ENCODE measurements at regions not wholly inside any gene's neighbourhood (a gene's known extent, or its start where the extent isn't known, plus 50 kb on each side); places are given as distances from the start of the nearest gene placed in this dataset.
"Not testable (repeated sequence)": the region's sequence is repeated elsewhere in the genome, so short reads cannot be mapped to it uniquely, and the experiment has no call there.

DNA sequence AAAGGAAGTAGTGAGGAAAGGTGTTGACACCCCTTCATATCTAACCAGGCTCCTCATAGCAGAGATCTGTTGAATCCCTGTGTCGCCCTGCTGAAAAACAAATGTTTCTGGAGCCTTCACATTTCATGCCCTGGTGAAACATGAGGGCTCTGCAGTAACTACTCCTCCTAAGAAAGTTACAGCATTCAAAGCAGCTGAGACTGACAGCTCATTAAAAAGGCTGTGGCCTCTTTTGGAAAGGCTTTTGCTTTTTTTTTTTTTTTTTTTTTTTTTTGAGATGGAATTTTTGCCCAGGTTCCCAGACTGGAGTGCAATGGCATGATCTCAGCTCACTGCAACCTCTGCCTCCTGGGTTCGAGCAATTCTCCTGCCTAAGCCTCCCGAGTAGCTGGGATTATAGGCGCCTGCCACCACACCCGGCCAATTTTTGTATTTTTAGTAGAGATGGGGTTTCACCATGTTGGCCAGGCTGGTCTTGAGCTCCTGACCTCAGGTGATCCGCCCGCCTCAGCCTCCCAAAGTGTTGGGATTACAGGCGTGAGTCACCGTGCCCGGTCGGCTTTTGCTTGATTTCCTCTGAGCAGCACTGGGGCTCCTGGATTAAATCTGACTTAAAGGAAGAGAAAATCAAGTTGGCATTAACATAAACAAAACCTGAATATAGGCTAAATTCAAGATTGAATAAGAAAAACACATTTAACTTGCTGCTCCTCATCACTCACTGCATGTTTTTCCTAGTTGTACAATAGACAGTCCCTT is 112.9 kb downstream of the PCSK1 start:
- DNase-seq, result not testable (repeated sequence)

DNA sequence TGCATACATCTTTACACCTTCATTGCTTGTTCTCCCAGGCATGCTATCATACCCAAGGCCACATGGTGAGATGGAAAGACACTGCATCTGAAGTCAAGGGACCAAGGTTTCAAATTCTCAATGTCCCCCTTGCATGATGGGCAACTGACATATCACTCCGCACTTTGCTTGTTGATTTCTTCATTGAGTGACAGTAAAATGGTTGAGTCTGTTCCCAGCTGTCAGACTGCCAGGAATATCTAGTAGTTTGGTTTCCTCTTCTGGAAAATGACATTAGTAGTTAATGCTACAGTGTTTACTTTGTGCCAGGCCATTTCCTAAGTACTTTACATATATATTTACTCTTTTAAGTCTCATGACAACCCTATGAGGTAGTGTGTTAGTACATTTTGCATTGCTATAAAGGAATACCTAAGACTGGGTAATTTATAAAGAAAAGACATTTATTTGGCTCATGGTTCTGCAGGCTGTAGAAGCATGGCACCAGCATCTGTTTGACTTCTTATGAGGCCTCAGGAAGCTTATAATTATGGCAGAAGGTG is 114.4 kb downstream of the PCSK1 start:
- DNase-seq, result peak; percentile 27

DNA sequence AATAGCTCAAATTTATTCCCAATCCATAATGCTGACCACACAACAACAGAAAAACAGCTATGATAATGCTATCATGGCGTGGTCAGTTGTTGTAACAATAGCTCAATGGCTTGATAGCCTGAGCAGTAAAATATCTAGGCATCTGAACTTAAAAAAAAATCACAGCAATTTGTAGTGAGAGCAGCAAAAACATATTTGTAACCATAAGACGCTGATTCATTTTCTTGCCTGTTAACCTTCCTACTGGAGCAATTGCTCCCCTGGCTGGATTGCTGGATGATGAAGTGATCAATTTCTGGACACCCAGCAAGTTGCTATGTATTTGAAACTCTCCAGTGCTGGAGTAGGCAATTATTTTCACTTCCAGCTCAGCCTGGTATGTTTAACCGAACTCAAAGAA is 115.1 kb downstream of the PCSK1 start:
- DNase-seq, result no peak

DNA sequence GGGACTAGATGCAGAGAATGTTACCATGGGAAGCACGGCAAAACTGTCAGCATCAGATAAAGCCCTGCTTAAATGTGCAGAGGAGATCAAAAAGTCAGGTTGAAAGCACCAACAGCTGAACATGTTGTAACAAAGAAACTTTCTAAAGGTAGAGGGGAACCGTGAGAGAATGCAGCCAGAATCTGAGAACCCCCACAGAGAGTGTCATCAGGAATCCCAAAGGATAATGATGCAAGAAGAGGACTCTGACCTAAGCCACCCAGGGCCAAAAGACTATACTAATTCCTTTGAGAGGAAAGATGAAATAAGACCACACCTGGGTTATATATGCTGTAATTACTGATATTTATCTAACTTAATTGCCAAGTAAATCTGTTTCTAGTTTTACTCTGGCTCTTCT is 116.6 kb downstream of the PCSK1 start:
- DNase-seq, result no peak

DNA sequence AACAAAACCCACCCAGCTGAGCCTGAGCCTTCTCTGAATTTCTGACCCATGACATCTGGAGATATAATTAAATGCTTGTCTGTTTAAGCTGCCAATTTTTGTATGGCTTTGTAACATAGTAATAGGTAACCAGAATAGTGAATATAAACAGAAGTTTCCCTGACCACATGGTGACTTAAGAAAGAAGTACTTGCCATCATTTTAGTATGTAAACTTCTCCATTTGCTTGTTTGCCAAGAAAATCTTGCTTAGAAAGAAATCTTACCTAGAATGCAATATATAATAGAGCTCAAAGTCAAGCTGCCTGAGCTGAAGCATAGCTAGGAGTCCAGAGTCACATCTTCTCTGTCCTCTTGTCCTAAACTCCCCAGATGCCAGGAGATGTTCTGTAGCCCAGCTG is 117.0 kb downstream of the PCSK1 start:
- no peak for DNase-seq

DNA sequence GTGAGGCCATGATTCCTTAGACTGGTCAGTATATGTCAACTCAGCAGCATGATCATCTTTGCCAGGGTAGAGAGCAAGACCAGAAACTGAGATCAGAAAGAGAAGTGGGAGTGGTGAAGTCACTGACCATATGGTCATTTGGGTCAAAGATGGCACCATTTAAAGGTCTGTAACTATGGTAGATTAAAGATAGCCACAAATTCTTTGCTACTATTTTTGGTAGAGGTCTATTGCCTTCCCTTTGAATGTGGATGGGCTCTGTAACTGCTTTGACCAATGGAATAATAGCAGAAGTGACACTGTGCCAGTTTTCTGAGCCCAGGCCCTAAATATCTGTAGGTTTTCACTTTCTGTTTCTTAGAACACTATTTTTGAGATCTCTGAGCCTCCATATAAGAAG is 117.6 kb downstream of the PCSK1 start:
- no peak for DNase-seq

DNA sequence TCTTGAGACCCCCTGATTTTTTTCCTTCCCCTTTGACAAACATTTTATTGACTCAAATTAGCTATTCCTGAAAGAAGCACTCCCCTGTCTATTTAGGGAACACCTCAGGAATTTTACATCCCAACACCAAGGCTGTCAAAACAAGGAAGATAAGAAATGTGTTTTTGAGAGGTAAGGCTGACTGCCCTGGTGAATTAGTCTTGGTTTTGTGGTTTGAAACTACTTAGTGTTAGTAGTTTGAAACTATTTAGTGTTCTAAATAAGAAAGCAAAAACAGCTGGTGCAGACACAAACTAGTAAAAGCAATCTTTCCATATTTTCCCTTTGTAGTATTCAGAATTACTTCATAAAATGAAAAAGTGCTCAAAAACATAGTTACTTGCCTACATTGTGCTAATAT is 120.7 kb downstream of the PCSK1 start:
- DNase-seq, result no peak

DNA sequence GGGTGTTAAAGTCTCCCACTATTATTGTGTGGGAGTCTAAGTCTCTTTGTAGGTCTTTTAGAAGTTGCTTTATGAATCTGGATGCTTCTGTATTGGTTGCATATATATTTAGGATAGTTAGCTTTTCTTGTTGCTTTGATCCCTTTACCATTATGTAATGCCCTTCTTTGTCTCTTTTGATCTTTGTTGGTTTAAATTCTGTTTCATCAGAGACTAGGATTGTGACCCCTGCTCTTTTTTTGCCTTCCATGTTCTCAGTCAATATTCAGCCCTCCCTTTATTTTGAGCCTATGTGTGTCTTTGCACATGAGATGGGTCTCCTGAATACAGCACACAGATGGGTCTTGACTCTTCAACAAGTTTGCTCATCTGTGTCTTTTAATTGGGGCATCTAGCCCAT is 126.0 kb downstream of the PCSK1 start:
- DNase-seq, result not testable (repeated sequence)

DNA sequence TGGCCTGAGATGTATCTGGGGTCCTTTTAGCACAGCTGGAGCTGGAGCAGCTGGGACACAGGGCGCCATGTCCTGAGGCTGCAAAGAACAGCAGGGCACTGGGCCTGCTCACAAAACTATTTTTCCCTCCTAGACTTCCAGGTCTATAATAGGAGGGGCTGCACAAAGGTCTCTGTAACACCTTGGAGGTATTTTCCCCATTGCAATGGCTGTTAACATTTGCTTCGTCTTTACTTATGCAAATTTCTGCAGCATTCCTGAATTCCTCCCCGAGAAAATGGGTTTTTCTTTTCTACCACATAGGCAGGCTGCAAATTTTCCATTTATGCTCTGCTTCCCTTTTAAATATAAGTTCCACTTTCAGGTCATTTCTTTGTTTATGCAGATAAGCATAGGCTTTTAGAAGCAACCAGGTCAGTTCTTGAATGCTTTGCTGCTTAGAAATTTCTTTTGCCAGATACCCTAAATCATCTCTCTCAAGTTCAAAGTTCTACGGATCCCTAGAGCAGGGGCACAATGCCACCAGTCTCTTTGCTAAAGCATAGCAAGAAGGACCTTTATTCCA is 130.8 kb downstream of the PCSK1 start:
- DNase-seq, result no peak

DNA sequence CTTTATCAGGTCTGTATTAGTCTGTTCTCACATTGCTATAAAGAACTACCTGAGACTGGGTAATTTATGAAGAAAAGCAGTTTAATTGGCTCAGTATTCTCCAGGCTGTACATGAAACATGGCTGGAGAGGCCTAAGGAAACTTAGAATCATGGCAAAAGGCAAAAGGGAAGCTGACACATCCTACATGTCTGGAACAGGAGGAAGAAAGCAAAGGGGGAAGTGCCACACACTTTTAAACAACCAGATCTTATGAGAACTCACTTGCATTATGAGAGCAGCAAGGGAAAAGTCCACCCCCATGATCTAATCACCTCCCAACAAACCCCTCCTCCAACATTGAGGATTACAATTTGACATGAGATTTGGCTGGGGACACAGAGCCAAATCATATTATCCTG is 132.1 kb downstream of the PCSK1 start:
- no peak for DNase-seq

DNA sequence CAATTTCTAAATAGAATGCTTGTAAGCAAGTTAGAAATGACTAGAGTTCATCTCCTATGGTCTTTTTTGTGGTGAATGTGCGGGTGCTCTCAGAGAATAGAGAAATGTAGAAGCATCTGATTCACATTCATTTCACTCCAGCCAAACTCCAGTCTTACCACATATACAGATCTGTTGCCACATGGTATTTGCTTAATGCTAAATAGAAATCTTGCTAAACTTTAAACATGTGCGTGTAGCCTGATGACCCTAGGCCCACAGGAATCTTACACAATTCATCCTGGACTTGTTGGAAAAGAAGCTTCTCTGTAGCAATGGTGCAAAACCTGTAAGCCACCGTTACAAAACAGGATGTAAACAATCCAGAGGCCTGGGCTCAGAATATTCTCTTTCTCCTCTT is 135.2 kb downstream of the PCSK1 start:
- DNase-seq, result no peak

DNA sequence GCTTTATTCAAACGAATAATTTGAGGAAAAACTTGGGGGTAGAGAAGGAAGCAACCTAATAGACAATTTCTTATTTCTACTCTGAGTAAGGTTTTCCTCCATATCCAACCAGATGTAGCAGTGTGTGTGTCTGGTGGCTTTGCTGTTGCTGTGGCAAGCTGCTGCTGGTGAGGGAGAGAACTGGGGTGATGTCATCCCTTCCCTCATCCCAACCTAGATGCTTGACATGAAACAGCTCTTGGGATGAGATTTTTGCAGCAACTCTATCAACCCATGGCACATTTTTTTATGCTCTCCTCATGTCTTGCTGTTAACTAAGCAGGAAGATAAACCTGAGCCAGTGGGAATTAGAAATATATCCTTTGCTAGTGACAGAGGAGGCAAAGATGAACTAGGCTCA is 135.8 kb downstream of the PCSK1 start:
- DNase-seq, result no peak

DNA sequence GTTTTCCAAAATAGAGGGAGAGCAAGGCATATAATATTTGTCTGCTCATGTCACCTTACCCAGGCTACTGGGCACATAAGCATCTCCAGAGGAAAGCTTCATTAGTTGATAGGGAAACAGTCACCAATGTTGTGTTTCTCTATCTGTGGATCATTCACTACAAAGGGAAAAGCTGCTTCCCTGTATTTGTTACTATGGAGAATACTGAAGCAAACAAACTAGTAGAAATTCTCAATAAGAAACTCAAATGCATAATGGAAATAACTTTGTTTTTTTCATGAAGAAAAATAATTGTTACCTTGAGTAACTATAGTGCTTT is 138.2 kb downstream of the PCSK1 start:
- DNase-seq, result no peak

DNA sequence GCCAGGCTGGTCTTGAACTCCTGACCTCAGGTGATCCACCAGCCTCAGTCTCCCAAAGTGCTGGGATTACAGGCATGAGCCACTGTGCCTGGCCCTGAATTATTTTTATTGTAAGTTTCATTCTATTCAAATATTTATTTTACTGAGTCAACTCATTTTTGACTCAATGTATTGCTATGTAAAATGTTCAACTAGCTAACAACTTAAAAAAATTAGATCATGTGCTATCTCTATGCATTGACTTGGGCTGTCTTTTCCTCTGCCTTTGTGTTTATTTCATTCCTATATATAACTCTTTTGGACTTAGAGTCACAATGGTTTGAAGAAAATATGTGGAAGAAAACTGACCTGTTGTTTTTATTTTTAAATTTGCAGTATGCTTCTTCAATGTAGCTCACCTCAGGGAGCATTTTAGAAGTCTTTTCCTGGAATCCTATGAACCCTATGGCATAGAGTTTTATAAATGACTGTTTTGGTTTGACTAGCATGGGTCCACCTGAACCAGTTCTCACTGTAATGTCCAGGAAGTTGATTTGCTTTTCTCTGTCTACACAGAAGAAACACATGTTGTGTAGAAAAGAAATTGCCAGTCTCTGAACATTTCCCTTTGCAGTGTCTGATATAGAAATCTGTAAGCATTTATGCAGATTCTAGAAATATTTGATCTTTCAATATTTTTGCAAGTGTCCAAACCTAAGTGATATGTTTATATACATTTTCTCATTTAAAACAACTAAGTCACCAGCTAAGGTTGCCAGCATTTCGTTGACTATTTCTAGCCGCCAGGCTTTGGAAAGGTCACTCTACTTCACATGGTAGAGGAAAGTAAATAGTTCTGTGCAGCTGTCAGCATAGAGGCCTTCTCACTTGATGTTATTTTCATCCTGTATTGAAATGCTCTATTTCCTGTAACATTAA is 138.8 kb downstream of the PCSK1 start:
- DNase-seq, result no peak

DNA sequence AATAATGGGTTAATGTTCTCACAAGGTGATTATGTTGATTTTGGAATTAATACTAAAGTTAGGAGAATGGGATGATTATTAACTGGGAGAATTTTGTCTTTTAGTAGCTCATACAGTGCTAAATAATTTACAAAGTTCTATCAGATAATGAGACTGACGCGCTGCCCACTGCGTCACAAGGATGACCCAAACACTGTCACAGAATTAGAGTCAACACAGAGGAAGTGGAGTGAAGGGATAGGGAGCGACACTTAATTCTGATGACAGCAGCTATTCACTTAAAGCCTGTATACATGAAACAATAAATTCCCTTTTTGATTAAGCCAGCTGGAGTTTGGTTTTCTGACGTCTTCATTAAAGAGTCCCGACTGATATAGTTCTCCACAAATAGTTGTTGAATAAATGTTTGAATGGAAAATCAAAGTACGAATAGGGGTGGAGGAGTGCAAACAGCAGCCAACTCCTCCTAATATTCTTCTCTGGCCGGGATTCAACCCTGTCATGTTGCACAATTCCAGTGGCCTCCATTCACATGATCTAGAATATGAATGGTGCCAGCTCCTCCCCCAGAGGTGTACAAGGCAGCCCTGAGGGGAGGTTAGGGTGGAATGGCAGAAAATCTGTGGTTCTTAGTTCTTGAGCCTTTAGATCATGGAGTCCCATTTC is 140.3 kb downstream of the PCSK1 start:
- DNase-seq, result no peak

DNA sequence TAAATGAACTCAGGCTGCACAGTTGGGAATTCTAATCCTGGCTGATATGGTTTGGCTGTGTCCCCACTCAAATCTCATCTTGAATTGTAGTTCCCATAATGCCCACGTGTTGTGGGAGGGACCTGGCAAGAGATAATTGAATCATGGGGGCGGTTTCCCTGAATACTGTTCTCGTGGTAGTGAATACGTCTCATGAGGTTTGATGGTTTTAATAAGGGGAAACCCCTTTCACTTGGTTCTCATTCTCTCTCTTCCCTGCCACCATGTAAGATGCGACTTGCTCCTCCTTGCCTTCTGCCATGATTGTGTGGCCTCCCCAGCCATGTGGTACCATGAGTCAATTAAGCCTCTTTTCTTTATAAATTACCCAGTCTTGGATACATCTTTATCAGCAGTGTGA is 143.8 kb downstream of the PCSK1 start:
- not testable (repeated sequence) for DNase-seq

DNA sequence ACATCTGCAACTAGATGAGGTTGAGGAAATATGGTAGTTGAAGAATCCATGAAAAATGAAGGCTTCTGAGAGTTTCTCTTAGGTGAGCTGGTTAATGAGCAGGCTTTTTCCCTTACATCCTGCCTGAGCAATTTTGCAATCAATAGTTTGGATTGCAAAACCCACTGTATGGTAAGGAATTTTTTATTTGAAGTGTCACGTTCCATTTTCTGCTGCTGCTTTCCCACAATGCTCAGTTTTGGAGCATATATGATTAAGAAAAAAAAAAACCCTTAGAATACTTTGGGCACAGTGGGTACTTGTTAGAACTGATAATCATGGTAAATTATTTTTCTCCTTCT is 144.2 kb downstream of the PCSK1 start:
- DNase-seq, result no peak

DNA sequence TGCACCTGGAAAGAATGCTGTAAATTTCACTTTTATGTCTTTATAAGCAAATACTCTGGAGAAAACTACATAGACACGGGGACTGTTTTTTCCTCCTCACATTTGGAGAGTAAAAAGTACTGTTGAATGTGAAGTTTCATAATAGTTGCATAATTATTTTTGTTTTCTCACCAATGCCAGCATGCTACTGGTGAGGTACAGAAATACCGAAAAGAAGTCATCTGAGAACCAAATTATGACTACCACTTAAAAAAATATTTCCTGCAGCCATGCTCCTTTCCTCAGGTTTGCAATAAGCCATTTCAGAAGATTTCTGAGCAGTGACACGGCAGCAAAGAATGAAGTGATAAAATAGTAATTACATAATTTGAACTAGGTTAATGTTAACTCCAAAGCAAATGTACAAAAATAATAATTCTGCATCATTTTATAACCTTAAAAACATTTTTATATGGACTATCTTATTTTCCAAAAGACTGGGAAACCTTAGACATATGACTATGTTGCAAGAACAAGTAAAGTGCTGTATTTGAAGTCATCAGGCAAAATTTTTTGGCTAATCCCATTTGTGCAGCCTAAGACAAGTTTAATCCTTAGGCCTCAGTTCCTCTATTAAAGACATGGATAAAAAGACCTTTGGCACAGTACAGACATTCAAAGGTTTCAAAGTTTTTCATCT is 144.7 kb downstream of the PCSK1 start:
- DNase-seq, result no peak

DNA sequence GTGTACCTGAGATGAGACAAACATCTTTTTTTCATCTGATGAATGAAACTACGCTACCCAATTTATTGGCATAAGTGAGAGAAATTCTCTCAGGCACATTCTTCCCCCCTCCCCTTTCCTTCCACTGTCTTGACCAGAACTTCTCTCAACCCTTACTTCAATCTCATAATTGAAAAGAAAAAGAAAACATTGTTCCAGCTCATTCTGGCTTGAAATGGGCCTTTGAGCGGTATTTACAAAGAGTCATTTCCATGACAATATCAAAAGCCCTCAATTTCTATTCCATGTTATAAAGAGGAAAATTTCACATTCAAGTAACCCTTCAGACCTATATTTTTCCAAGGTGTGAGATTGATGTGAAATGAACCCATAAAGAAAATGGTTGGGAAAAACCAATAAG is 145.9 kb downstream of the PCSK1 start:
- DNase-seq, result no peak

DNA sequence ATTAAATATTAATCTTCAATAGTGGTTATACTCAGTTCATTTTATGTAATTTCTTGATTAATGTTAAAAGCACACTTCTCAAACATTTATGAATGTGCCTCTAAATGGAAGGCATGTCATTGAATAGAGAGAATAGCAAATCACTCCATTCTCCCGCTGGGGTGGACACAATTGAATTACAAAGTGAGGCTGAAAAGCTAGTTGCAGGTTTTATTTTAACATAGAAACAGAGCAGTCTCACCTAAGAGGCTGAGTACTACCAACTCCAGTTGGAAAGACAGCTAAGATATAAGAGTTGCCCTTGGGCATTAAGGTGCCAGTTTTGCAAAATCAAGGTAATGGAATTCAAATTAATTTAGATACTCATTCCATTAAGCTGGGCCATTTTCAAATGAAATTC is 147.2 kb downstream of the PCSK1 start:
- DNase-seq, result no peak

DNA sequence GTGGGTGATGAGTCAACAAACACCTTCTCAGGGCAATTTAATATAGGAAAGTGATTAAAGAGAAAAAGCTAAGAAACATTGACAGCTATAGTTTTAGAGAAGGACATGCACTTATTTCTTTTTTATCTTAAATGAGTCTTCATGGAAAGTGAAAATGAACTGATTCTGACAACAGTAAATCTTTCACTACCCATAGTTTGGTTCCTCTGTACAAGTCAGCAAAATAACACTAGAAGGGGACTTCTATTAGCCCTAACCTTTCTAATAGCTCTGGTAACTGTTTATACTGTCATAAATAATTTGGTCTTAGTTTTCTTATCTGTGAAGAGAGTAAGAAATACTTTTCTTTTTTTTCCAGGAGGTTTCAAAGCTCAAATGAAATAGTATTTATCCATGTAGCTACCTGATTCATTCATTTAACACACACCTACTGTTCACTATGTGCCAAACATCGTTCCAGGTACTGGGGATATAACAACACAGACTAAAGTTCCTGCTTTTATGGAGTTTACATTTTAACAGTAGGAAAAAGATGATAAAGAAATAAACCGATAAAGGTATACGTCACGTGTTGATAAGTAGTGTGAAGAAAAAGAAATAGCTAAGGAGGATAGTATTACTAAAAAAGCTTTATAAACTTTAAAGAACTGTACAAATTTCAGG is 148.2 kb downstream of the PCSK1 start:
- no peak for DNase-seq

DNA sequence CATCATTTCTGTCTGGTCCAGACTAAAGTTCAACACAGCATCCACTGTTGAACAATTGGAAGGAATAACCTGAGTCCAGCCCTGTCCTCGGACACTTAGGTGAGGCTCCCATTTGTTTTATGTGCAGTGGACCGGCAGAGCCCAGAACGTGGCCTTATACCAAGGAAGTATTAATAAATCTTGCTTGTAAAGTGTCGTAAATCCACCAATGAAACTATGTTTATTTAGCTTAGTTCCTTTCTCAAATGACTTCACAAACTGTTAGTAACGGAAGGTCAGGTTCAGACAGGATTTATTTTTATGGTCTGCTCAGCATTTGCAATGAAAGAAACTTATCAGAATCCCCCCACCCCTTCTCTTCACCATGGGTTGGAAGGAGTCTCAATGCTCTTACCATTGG is 149.5 kb downstream of the PCSK1 start:
- no peak for DNase-seq

Data from tongue (tissue), 1 donor.